ENCODE measurements at regions not wholly inside any gene's neighbourhood (a gene's known extent, or its start where the extent isn't known, plus 50 kb on each side); places are given as distances from the start of the nearest gene placed in this dataset.

GRCh38 chr5:144958002-144958401 lies 787.3 kb downstream of the KCTD16 start:
- Mint-ChIP-seq H3K4me1 (ENCODE audit: low read depth, unreplicated experiment) (no peaks in the 10 kb centered on the region), H3K9me3 (ENCODE audit: low read depth, unreplicated experiment) (no peaks in the 10 kb centered on the region), H3K36me3 (ENCODE audit: insufficient read depth, unreplicated experiment) (no peaks in the 10 kb centered on the region), H3K27me3 (ENCODE audit: unreplicated experiment) (no peaks in the 10 kb centered on the region), H3K4me3 (ENCODE audit: low read depth, unreplicated experiment) (no peak overlapping the region), H3K27ac (ENCODE audit: unreplicated experiment) (no peak overlapping the region)
- BruUV-seq (replicated peaks), result no TSS peak
- TF ChIP-seq CTCF (IDR thresholded peaks at IDR 0.05; ENCODE audit: unreplicated experiment), result no peak
- intact Hi-C loops (cut with micrococcal nuclease; ENCODE audit: unreplicated experiment), result no loop called here
- CTCF ChIA-PET, result interaction anchor here (0.6 kb wide), 1 partner anchor 1170 kb away, joined by 3 read pairs; no protein-coding TSS in a partner anchor
- no peak for DNase-seq

DNA sequence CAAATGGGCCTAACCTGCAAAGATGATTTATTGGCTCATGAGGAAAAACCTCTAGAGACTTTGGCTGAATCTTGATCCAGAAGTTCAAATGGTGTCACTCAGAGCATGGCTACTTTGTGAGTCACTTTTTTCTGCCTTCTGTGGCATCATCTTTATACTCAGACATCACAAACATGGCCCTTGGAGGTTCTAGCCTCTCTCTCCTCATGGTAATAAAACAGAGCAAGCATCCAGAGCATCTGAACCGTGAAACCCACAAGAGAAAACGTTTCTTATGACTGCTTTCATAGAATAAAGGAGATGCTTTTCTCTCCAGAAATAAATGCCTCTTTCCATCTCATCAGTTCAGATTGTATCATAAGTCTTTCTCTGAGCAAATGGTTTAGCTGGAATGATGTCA lies 780.3 kb downstream of the KCTD16 start:
- H3K27ac Mint-ChIP-seq (ENCODE audit: unreplicated experiment), result no peak overlapping the region
- peaks cover 3% of the 10 kb centered on the region for H3K9me3 Mint-ChIP-seq (ENCODE audit: low read depth, unreplicated experiment)
- no peak for DNase-seq
- H3K4me3 Mint-ChIP-seq (ENCODE audit: low read depth, unreplicated experiment), result no peak overlapping the region
- H3K36me3 Mint-ChIP-seq (ENCODE audit: insufficient read depth, unreplicated experiment), result no peaks in the 10 kb centered on the region
- no peaks in the 10 kb centered on the region for H3K27me3 Mint-ChIP-seq (ENCODE audit: unreplicated experiment)
- H3K4me1 Mint-ChIP-seq (ENCODE audit: low read depth, unreplicated experiment), result no peaks in the 10 kb centered on the region
- intact Hi-C loops (cut with micrococcal nuclease; ENCODE audit: unreplicated experiment), result no loop called here
- no peak for TF ChIP-seq CTCF (IDR thresholded peaks at IDR 0.05; ENCODE audit: unreplicated experiment)
- CTCF ChIA-PET, result no interaction called here
- no TSS peak for BruUV-seq (replicated peaks)

DNA sequence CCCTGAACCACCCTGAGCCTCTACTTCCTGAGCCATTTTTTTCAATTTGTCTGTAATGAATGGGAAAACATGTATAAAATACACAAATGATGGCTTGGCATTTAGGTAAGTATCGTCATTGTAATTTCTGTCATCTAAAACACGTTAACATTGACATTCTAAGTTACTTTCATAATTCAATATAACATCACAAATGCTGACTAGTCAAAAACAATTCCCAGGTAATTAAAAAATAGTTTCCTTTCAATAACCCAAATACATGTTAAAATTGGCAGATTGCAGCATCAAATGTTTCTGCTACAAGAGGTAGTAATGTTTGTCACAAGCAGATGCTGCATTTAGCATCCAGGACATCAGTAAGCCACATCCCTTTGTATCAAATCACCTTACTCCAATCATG lies 776.4 kb downstream of the KCTD16 start:
- DNase-seq, result no peak
- no peak for TF ChIP-seq CTCF (IDR thresholded peaks at IDR 0.05; ENCODE audit: unreplicated experiment)
- peaks cover 3% of the 10 kb centered on the region for H3K9me3 Mint-ChIP-seq (ENCODE audit: low read depth, unreplicated experiment)
- H3K36me3 Mint-ChIP-seq (ENCODE audit: insufficient read depth, unreplicated experiment), result no peaks in the 10 kb centered on the region
- intact Hi-C loops (cut with micrococcal nuclease; ENCODE audit: unreplicated experiment), result no loop called here
- no peaks in the 10 kb centered on the region for H3K4me1 Mint-ChIP-seq (ENCODE audit: low read depth, unreplicated experiment)
- CTCF ChIA-PET, result no interaction called here
- BruUV-seq (replicated peaks), result no TSS peak
- no peak overlapping the region for H3K27ac Mint-ChIP-seq (ENCODE audit: unreplicated experiment)
- no peak overlapping the region for H3K4me3 Mint-ChIP-seq (ENCODE audit: low read depth, unreplicated experiment)
- no peaks in the 10 kb centered on the region for H3K27me3 Mint-ChIP-seq (ENCODE audit: unreplicated experiment)

- no peak for DNase-seq
- no peak for TF ChIP-seq CTCF (IDR thresholded peaks at IDR 0.05; ENCODE audit: unreplicated experiment)
- Mint-ChIP-seq H3K27ac (ENCODE audit: unreplicated experiment) (no peak overlapping the region), H3K36me3 (ENCODE audit: insufficient read depth, unreplicated experiment) (no peaks in the 10 kb centered on the region), H3K27me3 (ENCODE audit: unreplicated experiment) (no peaks in the 10 kb centered on the region), H3K9me3 (ENCODE audit: low read depth, unreplicated experiment) (peaks cover 3% of the 10 kb centered on the region), H3K4me1 (ENCODE audit: low read depth, unreplicated experiment) (no peaks in the 10 kb centered on the region), H3K4me3 (ENCODE audit: low read depth, unreplicated experiment) (no peak overlapping the region)
- intact Hi-C loops (cut with micrococcal nuclease; ENCODE audit: unreplicated experiment), result no loop called here
- CTCF ChIA-PET, result no interaction called here
- BruUV-seq (replicated peaks), result no TSS peak
These were observed 774.8 kb downstream of the KCTD16 start for GRCh38 chr5:144945503-144945902.

DNA sequence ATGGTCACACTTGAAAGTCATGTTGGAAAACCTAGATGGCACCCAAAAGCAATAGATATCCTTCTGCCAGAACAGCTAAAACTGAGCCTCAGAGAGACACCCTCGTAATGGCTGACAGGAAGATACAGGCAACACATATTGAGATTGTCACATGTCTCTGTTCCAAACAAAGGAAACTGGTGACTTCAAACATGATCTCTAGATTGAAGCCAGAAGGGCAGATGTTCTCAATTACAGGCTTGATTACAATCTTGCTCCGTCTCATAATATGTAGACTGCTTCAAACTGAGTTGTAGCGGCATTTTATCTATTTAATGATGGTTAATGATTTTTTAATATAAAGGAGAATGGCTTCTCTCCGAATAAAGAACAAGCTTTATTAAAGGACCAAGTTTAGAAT lies 774.3 kb downstream of the KCTD16 start:
- no peak for TF ChIP-seq CTCF (IDR thresholded peaks at IDR 0.05; ENCODE audit: unreplicated experiment)
- no peak for DNase-seq
- Mint-ChIP-seq H3K27me3 (ENCODE audit: unreplicated experiment) (no peaks in the 10 kb centered on the region), H3K9me3 (ENCODE audit: low read depth, unreplicated experiment) (no peaks in the 10 kb centered on the region), H3K4me3 (ENCODE audit: low read depth, unreplicated experiment) (no peak overlapping the region), H3K36me3 (ENCODE audit: insufficient read depth, unreplicated experiment) (no peaks in the 10 kb centered on the region), H3K4me1 (ENCODE audit: low read depth, unreplicated experiment) (no peaks in the 10 kb centered on the region), H3K27ac (ENCODE audit: unreplicated experiment) (no peak overlapping the region)
- no TSS peak for BruUV-seq (replicated peaks)
- CTCF ChIA-PET, result no interaction called here
- intact Hi-C loops (cut with micrococcal nuclease; ENCODE audit: unreplicated experiment), result no loop called here
